H9 (cell line): ENCODE measurements at regions not wholly inside any gene's neighbourhood (a gene's known extent, or its start where the extent isn't known, plus 50 kb on each side); places are given as distances from the start of the nearest gene placed in this dataset.

Experiments used
- DNase-seq: peaks from one replicate; pipeline ENCODE4 v3.0.0-alpha.2; 2017
- H2AFZ ChIP-seq: one replicate; pipeline ENCODE4 v1.6.1; 2013; ENCODE audit warnings: mild to moderate bottlenecking, low read length, control low read depth, moderate library complexity
- H2AK5ac ChIP-seq: 2 replicates; pipeline ENCODE4 v1.6.1; 2013; ENCODE audit warnings: low read length, control low read depth, mixed read lengths; ENCODE audit not compliant: insufficient read length
- H2BK120ac ChIP-seq: one replicate; pipeline ENCODE4 v1.6.1; 2013; ENCODE audit warnings: low read depth, mild to moderate bottlenecking, low read length, control low read depth, inconsistent platforms; ENCODE audit not compliant: poor library complexity, severe bottlenecking
- H2BK12ac ChIP-seq: 2 replicates; pipeline ENCODE4 v1.6.1; 2013; ENCODE audit warnings: low read length, control low read depth, mixed read lengths, low read depth; ENCODE audit not compliant: insufficient read length
- H2BK15ac ChIP-seq: 2 replicates; pipeline ENCODE4 v1.6.1; 2013; ENCODE audit warnings: low read depth, low read length, control low read depth
- H2BK20ac ChIP-seq: one replicate; pipeline ENCODE4 v1.6.1; 2013; ENCODE audit warnings: low read depth, mild to moderate bottlenecking, low read length, control low read depth, inconsistent platforms; ENCODE audit not compliant: poor library complexity, severe bottlenecking
- H2BK5ac ChIP-seq: 2 replicates; pipeline ENCODE4 v1.6.1; 2013; ENCODE audit warnings: low read length, control low read depth, mixed read lengths; ENCODE audit not compliant: insufficient read length
- H3K14ac ChIP-seq: 2 replicates; pipeline ENCODE4 v1.6.1; 2013; ENCODE audit warnings: low read length, control low read depth; ENCODE audit not compliant: insufficient read depth
- H3K18ac ChIP-seq: 2 replicates; pipeline ENCODE4 v1.6.1; 2013; ENCODE audit warnings: low read depth, mild to moderate bottlenecking, mixed read lengths, low read length, control low read depth; ENCODE audit not compliant: insufficient read length
- H3K23ac ChIP-seq: 2 replicates; pipeline ENCODE4 v1.6.1; 2013; ENCODE audit warnings: low read length, control low read depth, mixed read lengths, low read depth; ENCODE audit not compliant: insufficient read length
- H3K23me2 ChIP-seq: 2 replicates; pipeline ENCODE4 v1.6.1; 2013; ENCODE audit warnings: low read depth, mild to moderate bottlenecking, mixed read lengths, low read length, control low read depth; ENCODE audit not compliant: insufficient read length, poor library complexity, severe bottlenecking
- H3K27ac ChIP-seq: 2 replicates; pipeline ENCODE4 v1.5.1; 2013; ENCODE audit warnings: low read length, control low read depth, mixed read lengths, low read depth; ENCODE audit not compliant: insufficient read length
- H3K27me3 ChIP-seq: 2 replicates; pipeline ENCODE4 v1.6.1; 2013; ENCODE audit warnings: low read length, control low read depth, inconsistent platforms; ENCODE audit not compliant: insufficient read depth
- H3K4ac ChIP-seq: 2 replicates; pipeline ENCODE4 v1.6.1; 2013; ENCODE audit warnings: low read depth, mild to moderate bottlenecking, control low read depth, inconsistent platforms, low read length, moderate library complexity
- H3K4me1 ChIP-seq: 2 replicates; pipeline ENCODE4 v1.6.1; 2013; ENCODE audit warnings: low read length, control low read depth, inconsistent platforms; ENCODE audit not compliant: insufficient read depth
- H3K4me2 ChIP-seq: 2 replicates; pipeline ENCODE4 v1.6.1; 2013; ENCODE audit warnings: low read length, control low read depth, mixed read lengths; ENCODE audit not compliant: insufficient read length, insufficient read depth
- H3K56ac ChIP-seq: 2 replicates; pipeline ENCODE4 v1.6.1; 2013; ENCODE audit warnings: low read depth, mild to moderate bottlenecking, mixed read lengths, low read length, control low read depth; ENCODE audit not compliant: insufficient read length
- H3K79me1 ChIP-seq: 2 replicates; pipeline ENCODE4 v1.6.1; 2013; ENCODE audit warnings: low read depth, mild to moderate bottlenecking, moderate library complexity, low read length, control low read depth, inconsistent platforms; ENCODE audit not compliant: insufficient read depth, poor library complexity, severe bottlenecking
- H3K79me2 ChIP-seq: 2 replicates; pipeline ENCODE4 v1.6.1; 2013; ENCODE audit warnings: low read length, control low read depth, inconsistent platforms; ENCODE audit not compliant: insufficient read depth
- H3K9ac ChIP-seq: 2 replicates; pipeline ENCODE4 v1.6.1; 2013; ENCODE audit warnings: low read length, control low read depth, mixed read lengths; ENCODE audit not compliant: insufficient read length; ENCODE audit errors: extremely low read depth
- H3K9me3 ChIP-seq: one replicate; pipeline ENCODE4 v1.6.1; 2013; ENCODE audit warnings: low read depth, low read length, inconsistent platforms; ENCODE audit not compliant: control insufficient read depth
- H3T11ph ChIP-seq: one replicate; pipeline ENCODE4 v1.6.1; 2013; ENCODE audit warnings: mild to moderate bottlenecking, low read length, control low read depth, inconsistent platforms
- H4K20me1 ChIP-seq: one replicate; pipeline ENCODE4 v1.6.1; 2013; ENCODE audit not compliant: control insufficient read depth, insufficient read length, insufficient read depth
- H4K5ac ChIP-seq: 2 replicates; pipeline ENCODE4 v1.6.1; 2013; ENCODE audit warnings: low read depth, mild to moderate bottlenecking, mixed read lengths, low read length, control low read depth; ENCODE audit not compliant: insufficient read length
- H4K8ac ChIP-seq: replicated peaks from 2 replicates; pipeline ENCODE4 v1.6.1; 2013; ENCODE audit warnings: low read length, control low read depth, mixed read lengths, low read depth; ENCODE audit not compliant: insufficient read length
- H4K91ac ChIP-seq: 2 replicates; pipeline ENCODE4 v1.6.1; 2013; ENCODE audit warnings: low read depth, mild to moderate bottlenecking, moderate library complexity, mixed read lengths, low read length, control low read depth; ENCODE audit not compliant: insufficient read length
- H3K27ac Mint-ChIP-seq, 3 experiments: 2 replicates in 2 of 3; 3 replicates in 1 of 3; pipeline ENCODE4 v1.8.0; 2020 to 2021; ENCODE audit warnings: mixed read lengths in 3 of 3, mild to moderate bottlenecking in 1 of 3, moderate library complexity in 1 of 3
- H3K27me3 Mint-ChIP-seq: 2 replicates; pipeline ENCODE4 v1.8.0; 2021; ENCODE audit warnings: low read depth, mild to moderate bottlenecking, moderate library complexity, mixed read lengths
- H3K36me3 Mint-ChIP-seq, 3 experiments: 2 replicates in 2 of 3; 3 replicates in 1 of 3; pipeline ENCODE4 v1.8.0; 2020 to 2021; ENCODE audit warnings: low read depth in 3 of 3, mixed read lengths in 3 of 3; ENCODE audit not compliant: insufficient read depth in 1 of 3
- H3K4me1 Mint-ChIP-seq, 2 experiments: 2 replicates each; pipeline ENCODE4 v1.8.0; 2020; ENCODE audit warnings: mixed read lengths in 2 of 2
- H3K4me3 Mint-ChIP-seq, 2 experiments: 2 replicates in 1 of 2; 3 replicates in 1 of 2; pipeline ENCODE4 v1.8.0; 2020 to 2021; ENCODE audit warnings: mild to moderate bottlenecking in 2 of 2, mixed read lengths in 2 of 2, moderate library complexity in 1 of 2
- H3K9me3 Mint-ChIP-seq, 2 experiments: 2 replicates in 1 of 2; 3 replicates in 1 of 2; pipeline ENCODE4 v1.8.0; 2020; ENCODE audit warnings: mild to moderate bottlenecking in 2 of 2, mixed read lengths in 2 of 2, moderate library complexity in 1 of 2
- CTCF ChIP-seq: fragments of 200-600 bp; sonication (generic); conservative IDR thresholded peaks from 3 replicates; pipeline ENCODE4 v1.8.0; 2021; ENCODE audit warnings: antibody characterized with exemption, mild to moderate bottlenecking

GRCh38 chr2:129285012-129285411 lies 694.5 kb upstream of the RAB6C start:
- H3K56ac ChIP-seq, result no peak overlapping the region
- TF ChIP-seq CTCF, result no peak
- no peak overlapping the region for H3T11ph ChIP-seq
- Mint-ChIP-seq H3K27ac (no peak overlapping the region), H3K36me3 (peaks cover 0 to 1% (median 0%) of the 10 kb centered on the region in 3 experiments; a peak in 2 of 7 replicates), H3K9me3 (peaks cover 8 to 9% of the 10 kb centered on the region in 2 experiments; a peak in 4 of 5 replicates), H3K4me1 (no peaks in the 10 kb centered on the region), H3K27me3 (no peaks in the 10 kb centered on the region; the same call in 1 of the 2 replicates), H3K4me3 (no peak overlapping the region)
- H3K27me3 ChIP-seq, result no peaks in the 10 kb centered on the region
- H3K79me2 ChIP-seq, result no peaks in the 10 kb centered on the region
- H4K8ac ChIP-seq, result no peak overlapping the region
- H2AFZ ChIP-seq, result no peak overlapping the region
- no peak overlapping the region for H3K23ac ChIP-seq
- H3K4ac ChIP-seq, result no peak overlapping the region
- H2AK5ac ChIP-seq, result no peak overlapping the region
- H3K4me2 ChIP-seq, result no peak overlapping the region
- no peak overlapping the region for H4K91ac ChIP-seq
- no peaks in the 10 kb centered on the region for H3K4me1 ChIP-seq
- no peak for DNase-seq
- H2BK12ac ChIP-seq, result no peak overlapping the region
- no peaks in the 10 kb centered on the region for H3K23me2 ChIP-seq
- H3K79me1 ChIP-seq, result no peaks in the 10 kb centered on the region
- no peaks in the 10 kb centered on the region for H3K9me3 ChIP-seq
- no peak overlapping the region for H2BK15ac ChIP-seq
- H4K20me1 ChIP-seq, result no peaks in the 10 kb centered on the region
- no peak overlapping the region for H3K18ac ChIP-seq
- H3K27ac ChIP-seq, result no peak overlapping the region
- no peak overlapping the region for H3K14ac ChIP-seq
- no peak overlapping the region for H2BK5ac ChIP-seq
- no peak overlapping the region for H2BK120ac ChIP-seq
- no peak overlapping the region for H4K5ac ChIP-seq
- H2BK20ac ChIP-seq, result no peak overlapping the region
- H3K9ac ChIP-seq, result no peak overlapping the region
